MM.1S (cell line): ENCODE measurements at regions not wholly inside any gene's neighbourhood (a gene's known extent, or its start where the extent isn't known, plus 50 kb on each side); places are given as distances from the start of the nearest gene placed in this dataset.

Experiments
- EZH2 ChIP-seq: fragments of 300-600 bp; sonication (generic); optimal IDR thresholded peaks from 2 replicates; pipeline ENCODE3; 2017; ENCODE audit warnings: low read depth, mild to moderate bottlenecking, antibody characterized with exemption, low read length, mixed read lengths
- EZH2phosphoT487 ChIP-seq: fragments of 300-600 bp; sonication (generic); IDR thresholded peaks from 2 replicates; pipeline ENCODE4 v1.6.1; 2018; ENCODE audit warnings: antibody characterized with exemption, low read length
- TF ChIP-seq, protein P1 (sequence below): fragments of 300-600 bp; sonication (generic); IDR thresholded peaks from 2 replicates; pipeline ENCODE4 v1.5.1; 2016; ENCODE audit warnings: antibody characterized with exemption, low read length, mixed read lengths

DNA sequence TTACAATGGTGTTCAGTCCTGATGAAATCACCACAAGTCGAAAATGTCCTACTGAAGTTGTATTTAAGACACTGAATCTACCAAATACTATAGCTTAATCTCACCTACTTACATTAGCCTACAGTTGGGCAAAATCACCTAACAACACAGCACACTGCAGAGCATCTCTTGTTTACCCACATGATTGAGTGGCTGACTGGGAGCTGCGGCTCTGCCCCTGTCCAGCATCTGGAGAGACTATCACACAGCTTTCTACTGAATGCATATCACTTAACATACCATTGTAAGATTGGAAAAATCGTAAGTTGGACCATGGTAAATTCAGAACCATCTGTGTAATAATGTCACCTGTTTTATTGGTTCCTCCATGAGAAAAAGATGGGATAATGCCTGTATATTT, 1083.2 kb upstream of the PCDH7 start:
- TF ChIP-seq, protein P1, sequence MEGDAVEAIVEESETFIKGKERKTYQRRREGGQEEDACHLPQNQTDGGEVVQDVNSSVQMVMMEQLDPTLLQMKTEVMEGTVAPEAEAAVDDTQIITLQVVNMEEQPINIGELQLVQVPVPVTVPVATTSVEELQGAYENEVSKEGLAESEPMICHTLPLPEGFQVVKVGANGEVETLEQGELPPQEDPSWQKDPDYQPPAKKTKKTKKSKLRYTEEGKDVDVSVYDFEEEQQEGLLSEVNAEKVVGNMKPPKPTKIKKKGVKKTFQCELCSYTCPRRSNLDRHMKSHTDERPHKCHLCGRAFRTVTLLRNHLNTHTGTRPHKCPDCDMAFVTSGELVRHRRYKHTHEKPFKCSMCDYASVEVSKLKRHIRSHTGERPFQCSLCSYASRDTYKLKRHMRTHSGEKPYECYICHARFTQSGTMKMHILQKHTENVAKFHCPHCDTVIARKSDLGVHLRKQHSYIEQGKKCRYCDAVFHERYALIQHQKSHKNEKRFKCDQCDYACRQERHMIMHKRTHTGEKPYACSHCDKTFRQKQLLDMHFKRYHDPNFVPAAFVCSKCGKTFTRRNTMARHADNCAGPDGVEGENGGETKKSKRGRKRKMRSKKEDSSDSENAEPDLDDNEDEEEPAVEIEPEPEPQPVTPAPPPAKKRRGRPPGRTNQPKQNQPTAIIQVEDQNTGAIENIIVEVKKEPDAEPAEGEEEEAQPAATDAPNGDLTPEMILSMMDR: no peak
- TF ChIP-seq EZH2phosphoT487: no peak
- no peak for TF ChIP-seq EZH2
